NCI-H2171 (cell line): ENCODE measurements at regions not wholly inside any gene's neighbourhood (a gene's known extent, or its start where the extent isn't known, plus 50 kb on each side); places are given as distances from the start of the nearest gene placed in this dataset.

Source experiments
- DNase-seq: peaks from one replicate; lab custom pipeline; 2025; lab: John Stamatoyannopoulos, UW

DNA sequence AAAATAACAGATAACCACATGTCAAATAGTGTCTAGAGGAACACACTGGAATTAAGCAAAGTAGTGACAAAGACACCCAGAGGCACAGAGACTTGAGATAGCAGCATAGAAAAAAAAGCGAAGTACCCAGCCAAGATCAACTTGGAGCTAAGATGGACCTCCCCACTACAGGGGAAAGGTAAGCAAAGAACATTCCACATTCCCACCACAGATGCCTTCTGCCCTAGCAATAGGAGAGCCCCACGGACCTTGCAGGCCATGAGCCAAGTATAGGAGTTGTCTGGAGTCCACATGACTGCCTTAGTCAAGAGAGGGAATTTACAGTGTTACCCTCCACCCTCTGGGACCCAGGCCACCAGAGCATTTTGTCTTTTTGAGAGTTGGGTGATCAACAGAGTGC is 110.7 kb upstream of the SPRY2 start:
- DNase-seq, result no peak

GRCh38 chr13:80450386-80450785 is 109.5 kb upstream of the SPRY2 start:
- no peak for DNase-seq

DNA sequence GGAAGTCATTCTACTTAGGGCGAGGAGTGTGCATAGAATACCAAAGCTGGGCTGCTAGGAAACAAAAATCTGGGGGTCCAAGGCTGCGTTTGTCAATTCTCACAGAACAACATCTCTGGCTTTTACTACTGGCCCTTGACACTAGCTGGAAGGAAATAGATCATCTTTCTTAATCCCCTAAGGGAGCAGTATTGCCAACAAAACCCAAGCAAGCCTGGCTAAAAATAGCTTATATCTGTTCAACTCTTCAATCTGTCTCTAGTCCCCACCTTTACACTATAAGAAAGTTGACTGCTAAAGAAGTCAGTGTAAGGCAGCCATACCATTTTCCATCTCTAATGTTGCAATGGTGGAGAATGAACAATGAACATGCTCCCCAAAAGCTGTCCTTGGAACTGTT is 107.8 kb upstream of the SPRY2 start:
- no peak for DNase-seq

GRCh38 chr13:80447747-80448146 is 106.8 kb upstream of the SPRY2 start:
- DNase-seq, result no peak

DNA sequence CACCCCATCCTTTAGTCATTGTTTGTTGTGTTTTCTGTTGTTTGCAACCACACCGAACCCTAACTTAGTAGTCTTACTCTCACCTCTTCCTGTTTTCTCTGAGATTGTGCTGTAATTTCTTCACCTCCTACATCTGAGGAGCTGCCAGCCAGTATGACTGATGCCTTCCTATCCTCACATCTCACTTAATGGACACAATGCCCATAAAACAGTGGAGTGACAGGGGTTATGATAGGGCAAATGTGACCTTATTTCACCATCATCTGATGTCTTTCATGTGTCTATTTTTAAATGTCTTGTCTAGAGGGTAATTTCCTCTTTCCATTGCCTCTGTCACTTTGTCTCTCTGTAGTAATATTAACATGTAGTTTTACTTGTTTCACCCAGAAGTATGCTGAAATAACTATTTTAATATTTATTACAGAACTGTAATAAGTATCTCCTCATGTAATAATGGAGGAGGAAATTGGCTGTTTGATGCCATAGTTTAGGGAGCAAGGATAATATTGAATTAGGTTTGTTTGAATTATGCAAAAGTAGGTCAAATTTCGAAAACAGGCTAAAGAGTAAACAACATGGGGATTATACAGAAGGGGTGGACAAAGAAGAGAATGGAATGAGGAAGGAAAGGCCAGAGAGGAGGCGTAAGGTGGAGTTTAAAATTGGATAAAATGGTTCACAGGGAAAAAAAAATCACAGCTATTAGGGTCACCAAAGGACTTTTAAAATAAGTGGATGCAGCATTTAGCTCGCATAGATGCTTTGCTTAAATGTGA is 103.5 kb upstream of the SPRY2 start:
- no peak for DNase-seq

- no peak for DNase-seq
Observed at GRCh38 chr13:80442609-80443008, 101.7 kb upstream of the SPRY2 start.

DNA sequence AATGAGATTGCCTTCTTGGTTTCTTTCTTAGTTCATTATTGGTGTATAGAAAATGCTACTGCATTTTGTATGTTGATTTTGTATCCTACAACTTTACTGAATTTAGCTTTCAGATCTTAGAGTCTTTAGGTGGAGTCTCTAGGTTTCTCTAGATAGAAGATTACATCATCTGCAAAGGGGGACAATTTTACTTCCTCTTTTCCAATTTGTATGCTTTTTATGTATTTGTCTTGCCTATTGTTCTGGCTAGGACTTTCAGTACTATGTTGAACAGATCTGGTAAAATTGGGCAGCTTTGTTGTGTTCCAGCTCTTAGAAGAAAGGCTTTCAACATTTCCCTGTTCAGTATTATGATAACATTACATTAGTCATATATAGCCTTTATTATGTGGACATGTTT is 101.0 kb upstream of the SPRY2 start:
- DNase-seq, result no peak

DNA sequence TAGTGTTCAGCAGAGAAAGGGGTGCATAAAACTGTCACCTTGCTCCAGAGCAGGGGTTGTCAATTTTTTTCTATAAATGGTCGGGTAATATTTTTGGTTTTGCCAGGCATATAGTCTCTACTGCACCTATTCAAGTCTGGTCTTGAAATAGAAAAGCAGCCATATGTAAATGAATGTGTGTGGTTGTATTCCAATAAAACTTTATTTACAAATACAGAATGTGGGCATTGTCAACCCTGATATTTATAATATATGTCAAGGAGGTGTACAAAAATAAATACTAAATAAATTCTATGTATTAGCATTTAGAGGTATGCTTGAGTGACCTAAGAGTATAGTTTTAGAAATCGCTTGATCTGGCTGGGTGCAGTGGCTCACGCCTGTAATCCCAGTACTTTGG is 97.6 kb upstream of the SPRY2 start:
- no peak for DNase-seq

DNA sequence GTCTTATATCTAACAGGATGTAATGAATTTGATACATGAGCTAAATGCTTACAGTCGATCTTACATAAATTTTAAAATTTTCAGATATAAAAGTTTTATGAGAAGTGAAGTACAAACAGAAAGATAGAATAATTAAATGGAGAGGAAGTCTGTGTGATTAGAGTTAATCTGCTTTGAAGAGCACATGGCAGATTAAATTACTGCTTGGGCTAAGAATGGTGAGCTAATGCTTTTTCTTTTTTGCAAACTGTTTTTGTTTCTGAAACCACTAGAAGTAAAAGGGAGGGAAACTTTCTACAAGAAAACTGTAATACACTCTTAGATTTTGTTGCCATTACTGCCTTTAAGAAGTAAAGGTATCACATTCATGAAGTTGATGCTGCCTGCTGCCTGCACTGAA is 96.3 kb upstream of the SPRY2 start:
- DNase-seq, result no peak

GRCh38 chr13:80436571-80437169 is 95.7 kb upstream of the SPRY2 start:
- no peak for DNase-seq

DNA sequence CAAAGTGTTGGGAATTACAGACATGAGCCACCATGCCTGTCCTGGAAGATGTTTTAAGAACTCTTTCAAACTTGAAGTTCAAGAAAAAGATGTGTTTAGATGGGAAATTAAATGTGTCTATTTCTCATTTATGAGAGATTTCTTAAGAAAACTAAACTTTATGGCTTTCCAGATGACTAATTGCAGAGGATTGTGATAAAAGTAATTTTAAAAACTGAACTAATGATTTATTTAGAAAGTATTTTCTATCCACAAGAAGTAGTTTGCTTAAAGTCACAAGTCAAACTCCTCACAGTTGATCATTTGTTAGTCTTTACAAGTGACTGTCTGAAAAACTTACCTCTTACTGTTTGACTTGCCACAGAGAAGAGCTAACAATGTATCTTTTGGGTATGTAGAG is 89.6 kb upstream of the SPRY2 start:
- no peak for DNase-seq

GRCh38 chr13:80428349-80429096 is 87.6 kb upstream of the SPRY2 start:
- DNase-seq, result no peak

GRCh38 chr13:80419416-80419815 is 78.5 kb upstream of the SPRY2 start:
- DNase-seq, result no peak

DNA sequence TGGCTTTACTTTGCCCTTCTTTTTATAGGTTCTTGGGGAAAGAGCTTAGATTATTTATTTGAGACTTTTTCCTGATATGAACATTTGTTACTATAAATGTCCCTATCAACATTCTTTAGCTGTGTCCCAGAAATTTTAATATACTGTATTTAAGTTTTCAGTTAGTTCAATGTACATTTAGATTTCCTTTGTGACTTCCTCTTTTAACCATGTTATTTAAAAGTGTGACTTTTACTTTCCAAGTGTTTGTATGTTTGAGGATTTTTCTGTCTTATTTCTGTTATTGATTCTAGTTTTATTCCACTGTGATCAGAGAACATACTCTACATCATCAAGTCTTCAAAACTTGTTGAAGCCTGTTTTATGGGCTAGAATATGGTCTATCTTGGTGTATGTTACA is 72.7 kb upstream of the SPRY2 start:
- no peak for DNase-seq

DNA sequence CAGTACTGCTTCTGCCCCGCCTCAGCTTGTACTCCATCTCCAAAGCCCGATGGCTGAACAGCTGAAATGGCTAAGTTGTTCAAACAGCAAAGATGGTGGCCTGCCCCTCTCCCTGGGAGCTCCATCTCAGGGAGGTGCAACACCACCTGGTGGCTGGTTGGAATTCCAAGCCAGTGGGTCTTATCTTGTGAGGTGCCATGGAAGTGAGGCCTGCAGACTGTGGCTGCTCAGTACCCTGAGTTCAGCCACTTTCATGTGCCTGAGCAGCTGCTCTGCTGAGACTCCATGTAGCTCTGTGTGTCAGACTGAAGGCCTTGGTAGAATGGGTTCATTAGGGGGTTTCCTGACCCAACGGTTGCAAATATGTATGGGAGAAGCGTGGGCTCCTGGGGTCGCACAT is 67.3 kb upstream of the SPRY2 start:
- DNase-seq, result no peak

GRCh38 chr13:80400865-80401426 is 60.0 kb upstream of the SPRY2 start:
- no peak for DNase-seq

DNA sequence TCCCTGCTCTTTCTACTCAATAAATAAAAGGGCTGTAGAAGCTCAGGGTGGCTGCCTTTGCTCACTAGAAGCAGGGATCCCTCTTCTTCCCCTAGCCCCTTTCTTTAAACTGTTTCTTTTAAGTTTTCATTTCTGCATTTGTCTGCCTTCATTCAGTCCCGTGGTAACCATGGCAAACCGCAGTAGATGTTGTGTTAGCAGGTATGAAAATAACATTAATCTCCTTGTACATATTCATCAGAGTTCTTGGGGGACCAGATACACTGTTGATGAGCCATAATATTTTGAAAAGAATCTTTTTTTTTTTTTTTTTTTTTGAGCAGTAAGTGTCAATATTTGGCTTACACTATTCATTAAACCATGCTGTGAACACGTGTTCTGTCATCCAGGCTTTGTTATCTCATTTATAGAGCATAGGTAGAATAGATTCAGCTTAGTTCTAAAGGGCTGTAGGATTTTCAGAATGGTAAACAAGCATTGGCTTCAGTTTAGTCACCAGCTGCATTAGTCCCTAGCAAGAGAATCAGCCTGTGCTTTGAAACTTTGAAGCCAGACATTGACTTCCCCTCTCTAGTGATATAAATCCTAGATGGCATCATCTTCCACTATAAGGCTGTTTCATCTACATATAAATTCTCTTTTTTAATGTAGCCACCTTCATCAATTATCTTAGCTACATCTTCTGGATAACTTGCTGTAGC is 59.4 kb upstream of the SPRY2 start:
- no peak for DNase-seq

GRCh38 chr13:80399340-80400163 is 58.6 kb upstream of the SPRY2 start:
- DNase-seq, result no peak
